Lung (tissue), 11 donors: ENCODE measurements at regions not wholly inside any gene's neighbourhood (a gene's known extent, or its start where the extent isn't known, plus 50 kb on each side); places are given as distances from the start of the nearest gene placed in this dataset.

Experiments used
- ATAC-seq: fragments of 200-7000 bp; cut with Tn5 transposase; one replicate; pipeline ENCODE4 v1.9.1; 2020; ENCODE audit warnings: moderate number of reproducible peaks; ENCODE audit not compliant: insufficient read depth, low FRiP score
- DNase-seq, 3 donors: peaks; one replicate each; pipeline ENCODE4 v3.0.0-alpha.2; 2013 to 2017
- H3K27ac ChIP-seq, 2 donors: one replicate each; pipeline ENCODE4 v1.5.1; 2013; ENCODE audit warnings: mild to moderate bottlenecking in 2 of 2, moderate library complexity in 2 of 2, control low read depth in 1 of 2, inconsistent platforms in 1 of 2, low read depth in 1 of 2, low read length in 1 of 2
- H3K27me3 ChIP-seq, 3 donors: one replicate each; pipeline ENCODE4 v1.5.1; 2013; ENCODE audit warnings: low read length in 2 of 3; ENCODE audit not compliant: control insufficient read depth in 3 of 3, insufficient read depth in 3 of 3
- H3K36me3 ChIP-seq, 4 donors: one replicate each; pipeline ENCODE4 v1.5.1; 2013; ENCODE audit warnings: low read length in 4 of 4, mild to moderate bottlenecking in 1 of 4, moderate library complexity in 1 of 4; ENCODE audit not compliant: control insufficient read depth in 4 of 4, insufficient read depth in 4 of 4
- H3K4me1 ChIP-seq, 5 donors: one replicate each; pipeline ENCODE4 v1.5.1; 2013; ENCODE audit warnings: low read length in 5 of 5, mild to moderate bottlenecking in 2 of 5, moderate library complexity in 1 of 5; ENCODE audit not compliant: control insufficient read depth in 5 of 5, insufficient read depth in 5 of 5
- H3K4me3 ChIP-seq: one replicate; pipeline ENCODE4 v1.5.1; 2013; ENCODE audit warnings: mild to moderate bottlenecking, control low read depth, moderate library complexity
- H3K9ac ChIP-seq, 2 donors: one replicate each; pipeline ENCODE4 v1.5.1; 2013; ENCODE audit warnings: low read length in 2 of 2, control low read depth in 1 of 2; ENCODE audit not compliant: insufficient read depth in 1 of 2
- H3K9me3 ChIP-seq, 4 donors: one replicate each; pipeline ENCODE4 v1.5.1; 2013; ENCODE audit warnings: low read length in 3 of 4, mild to moderate bottlenecking in 1 of 4, moderate library complexity in 1 of 4; ENCODE audit not compliant: control insufficient read depth in 4 of 4, insufficient read depth in 3 of 4
- WGBS, 2 donors: extraction: QIAGEN DNeasy Blood & Tissue Kit; methylation state at CpG; one replicate each; pipeline ENCODE4 v1.1.7; 2013; 5-methylcytosine and 5-hydroxymethylcytosine counted together
- TF ChIP-seq, protein P1 (sequence below): IDR thresholded peaks from 2 replicates; pipeline ENCODE4 v1.5.1; 2012; ENCODE audit warnings: mild to moderate bottlenecking; ENCODE audit errors: control extremely low read depth, extremely low read depth
- donor health status: control.
- donor health status: control.
- donor health status: Bipolar disorder and iron deficiency.
- donor health status: healthy.
- donor health status: DM: yes; HTN: yes; CAD: no.

GRCh38 chr10:7075851-7076250 is 335.0 kb downstream of the SFMBT2 start:
- Histone ChIP-seq H3K27me3 (peaks cover 0 to under 1% (median 0%) of the 10 kb centered on the region in 3 donors), H3K36me3 (no peaks in the 10 kb centered on the region), H3K27ac (no peak overlapping the region), H3K4me3 (no peak overlapping the region), H3K4me1 (no peaks in the 10 kb centered on the region), H3K9ac (no peak overlapping the region), H3K9me3 (no peaks in the 10 kb centered on the region)
- 55 to 60% methylated on average over 7 of the region's 7 CpGs for WGBS, 2 donors
- DNase-seq (no peak), ATAC-seq (no peak)
- TF ChIP-seq, protein P1, sequence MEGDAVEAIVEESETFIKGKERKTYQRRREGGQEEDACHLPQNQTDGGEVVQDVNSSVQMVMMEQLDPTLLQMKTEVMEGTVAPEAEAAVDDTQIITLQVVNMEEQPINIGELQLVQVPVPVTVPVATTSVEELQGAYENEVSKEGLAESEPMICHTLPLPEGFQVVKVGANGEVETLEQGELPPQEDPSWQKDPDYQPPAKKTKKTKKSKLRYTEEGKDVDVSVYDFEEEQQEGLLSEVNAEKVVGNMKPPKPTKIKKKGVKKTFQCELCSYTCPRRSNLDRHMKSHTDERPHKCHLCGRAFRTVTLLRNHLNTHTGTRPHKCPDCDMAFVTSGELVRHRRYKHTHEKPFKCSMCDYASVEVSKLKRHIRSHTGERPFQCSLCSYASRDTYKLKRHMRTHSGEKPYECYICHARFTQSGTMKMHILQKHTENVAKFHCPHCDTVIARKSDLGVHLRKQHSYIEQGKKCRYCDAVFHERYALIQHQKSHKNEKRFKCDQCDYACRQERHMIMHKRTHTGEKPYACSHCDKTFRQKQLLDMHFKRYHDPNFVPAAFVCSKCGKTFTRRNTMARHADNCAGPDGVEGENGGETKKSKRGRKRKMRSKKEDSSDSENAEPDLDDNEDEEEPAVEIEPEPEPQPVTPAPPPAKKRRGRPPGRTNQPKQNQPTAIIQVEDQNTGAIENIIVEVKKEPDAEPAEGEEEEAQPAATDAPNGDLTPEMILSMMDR = no peak

DNA sequence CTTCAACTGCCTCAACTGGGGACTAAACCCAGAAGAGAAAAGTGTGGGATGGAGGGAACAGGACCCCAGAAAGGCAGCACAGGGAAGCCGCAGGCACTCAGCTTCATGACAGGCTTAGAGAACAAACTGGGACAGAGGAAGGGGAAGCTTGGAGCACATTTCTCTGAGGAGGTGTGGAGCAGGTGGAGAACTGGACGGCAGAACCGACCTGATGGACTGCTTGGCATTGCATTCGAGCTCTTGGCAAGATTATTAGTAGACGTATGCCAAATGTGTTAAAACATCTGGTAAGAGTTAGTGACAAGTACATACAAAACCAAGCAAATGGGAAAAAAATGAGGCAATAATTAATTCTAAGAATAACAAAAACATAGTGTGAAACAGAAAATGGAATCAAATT is 335.7 kb downstream of the SFMBT2 start:
- Histone ChIP-seq H3K9ac (no peak overlapping the region), H3K4me1 (no peaks in the 10 kb centered on the region), H3K9me3 (no peaks in the 10 kb centered on the region), H3K4me3 (no peak overlapping the region), H3K27ac (no peak overlapping the region), H3K36me3 (no peaks in the 10 kb centered on the region), H3K27me3 (no peaks in the 10 kb centered on the region)
- DNase-seq = no peak
- TF ChIP-seq, protein P1 = no peak
- WGBS, 2 donors = 68 to 83% methylated on average over 5 of the region's 5 CpGs
- no peak for ATAC-seq

DNA sequence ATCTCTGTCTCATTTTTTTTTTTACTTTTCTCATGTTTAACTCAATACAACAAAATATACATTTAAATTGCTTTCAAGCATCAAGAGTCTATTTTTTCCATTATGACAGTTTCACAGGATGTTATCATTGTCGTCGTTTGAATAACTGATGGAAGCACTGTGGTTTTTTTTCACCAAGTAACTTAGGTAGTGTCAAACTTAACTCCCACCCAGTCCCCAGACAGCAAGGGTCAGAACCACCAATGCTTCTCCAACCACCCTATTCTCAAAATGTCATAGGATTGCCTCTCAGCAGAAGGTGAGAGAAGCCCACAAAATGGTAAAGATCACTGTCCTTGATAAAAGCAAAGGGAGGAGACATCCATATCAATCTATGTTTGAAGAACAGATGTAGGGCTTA is 339.4 kb downstream of the SFMBT2 start:
- H3K9ac ChIP-seq = no peak overlapping the region
- no peaks in the 10 kb centered on the region for H3K9me3 ChIP-seq
- H3K36me3 ChIP-seq = no peaks in the 10 kb centered on the region
- H3K4me1 ChIP-seq = no peaks in the 10 kb centered on the region
- H3K27ac ChIP-seq = no peak overlapping the region
- 55 to 68% methylated on average over 2 of the region's 2 CpGs for WGBS, 2 donors
- DNase-seq = no peak
- TF ChIP-seq, protein P1 = no peak
- H3K27me3 ChIP-seq = peaks cover 0 to 3% (median 0%) of the 10 kb centered on the region in 3 donors
- H3K4me3 ChIP-seq = no peak overlapping the region
- no peak for ATAC-seq

DNA sequence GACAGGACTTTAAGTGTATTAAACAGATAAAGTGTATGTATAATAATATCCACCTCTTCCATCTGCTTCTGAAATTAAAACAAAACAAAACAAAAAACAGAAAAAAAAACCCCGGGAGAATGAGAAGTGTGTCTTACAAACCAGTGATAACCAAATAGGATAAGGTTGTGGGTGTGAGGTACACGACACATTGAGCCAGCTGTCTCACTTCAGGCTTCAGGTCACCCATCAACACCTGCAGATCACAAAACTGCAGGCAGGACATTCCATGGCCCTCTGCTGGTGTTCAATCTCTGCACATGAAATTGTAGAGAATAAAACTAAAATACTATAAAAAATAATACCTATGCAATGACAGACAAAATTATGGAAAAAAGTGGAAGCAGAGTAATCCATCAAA is 339.9 kb downstream of the SFMBT2 start:
- H3K27ac ChIP-seq = no peak overlapping the region
- peaks cover 0 to 3% (median 0%) of the 10 kb centered on the region in 3 donors for H3K27me3 ChIP-seq
- no peak overlapping the region for H3K4me3 ChIP-seq
- 61 to 79% methylated on average over 2 of the region's 2 CpGs for WGBS, 2 donors
- no peaks in the 10 kb centered on the region for H3K4me1 ChIP-seq
- H3K36me3 ChIP-seq = no peaks in the 10 kb centered on the region
- peaks cover 0 to 3% (median 0%) of the 10 kb centered on the region in 4 donors for H3K9me3 ChIP-seq
- ATAC-seq (no peak), DNase-seq (no peak)
- H3K9ac ChIP-seq = no peak overlapping the region
- TF ChIP-seq, protein P1 = no peak
